ENCODE measurements at regions not wholly inside any gene's neighbourhood (a gene's known extent, or its start where the extent isn't known, plus 50 kb on each side); places are given as distances from the start of the nearest gene placed in this dataset.

GRCh38 chr3:106573605-106574004 lies 704.8 kb upstream of the CBLB start:
- TF ChIP-seq, protein P1, sequence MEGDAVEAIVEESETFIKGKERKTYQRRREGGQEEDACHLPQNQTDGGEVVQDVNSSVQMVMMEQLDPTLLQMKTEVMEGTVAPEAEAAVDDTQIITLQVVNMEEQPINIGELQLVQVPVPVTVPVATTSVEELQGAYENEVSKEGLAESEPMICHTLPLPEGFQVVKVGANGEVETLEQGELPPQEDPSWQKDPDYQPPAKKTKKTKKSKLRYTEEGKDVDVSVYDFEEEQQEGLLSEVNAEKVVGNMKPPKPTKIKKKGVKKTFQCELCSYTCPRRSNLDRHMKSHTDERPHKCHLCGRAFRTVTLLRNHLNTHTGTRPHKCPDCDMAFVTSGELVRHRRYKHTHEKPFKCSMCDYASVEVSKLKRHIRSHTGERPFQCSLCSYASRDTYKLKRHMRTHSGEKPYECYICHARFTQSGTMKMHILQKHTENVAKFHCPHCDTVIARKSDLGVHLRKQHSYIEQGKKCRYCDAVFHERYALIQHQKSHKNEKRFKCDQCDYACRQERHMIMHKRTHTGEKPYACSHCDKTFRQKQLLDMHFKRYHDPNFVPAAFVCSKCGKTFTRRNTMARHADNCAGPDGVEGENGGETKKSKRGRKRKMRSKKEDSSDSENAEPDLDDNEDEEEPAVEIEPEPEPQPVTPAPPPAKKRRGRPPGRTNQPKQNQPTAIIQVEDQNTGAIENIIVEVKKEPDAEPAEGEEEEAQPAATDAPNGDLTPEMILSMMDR (IDR thresholded peaks at IDR 0.05) = no peak
- no peak for TF ChIP-seq ZFX (IDR thresholded peaks at IDR 0.05; ENCODE audit: borderline replicate concordance)
- H3K27ac ChIP-seq = no peak overlapping the region

DNA sequence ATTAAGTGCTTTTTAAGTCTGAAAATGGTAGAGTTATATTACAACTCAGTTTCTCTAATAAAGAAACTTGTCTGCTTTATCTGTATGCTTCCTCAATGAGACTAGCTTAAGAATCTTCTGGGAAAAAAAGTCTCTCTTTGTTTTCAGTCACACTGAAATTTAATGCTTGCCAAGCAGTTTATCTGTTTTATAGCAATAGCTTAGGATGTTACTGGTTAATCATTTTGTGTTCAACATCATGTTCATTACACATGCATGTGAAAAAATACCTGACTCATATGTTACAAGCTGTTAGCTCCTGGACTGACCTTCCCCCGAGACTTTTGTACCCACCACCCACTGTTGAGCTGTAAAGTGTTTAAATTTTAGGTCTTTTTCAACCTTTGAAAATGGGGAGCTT lies 706.2 kb upstream of the CBLB start:
- no peak overlapping the region for H3K27ac ChIP-seq
- TF ChIP-seq, protein P1 (IDR thresholded peaks at IDR 0.05) = no peak
- no peak for TF ChIP-seq ZFX (IDR thresholded peaks at IDR 0.05; ENCODE audit: borderline replicate concordance)

DNA sequence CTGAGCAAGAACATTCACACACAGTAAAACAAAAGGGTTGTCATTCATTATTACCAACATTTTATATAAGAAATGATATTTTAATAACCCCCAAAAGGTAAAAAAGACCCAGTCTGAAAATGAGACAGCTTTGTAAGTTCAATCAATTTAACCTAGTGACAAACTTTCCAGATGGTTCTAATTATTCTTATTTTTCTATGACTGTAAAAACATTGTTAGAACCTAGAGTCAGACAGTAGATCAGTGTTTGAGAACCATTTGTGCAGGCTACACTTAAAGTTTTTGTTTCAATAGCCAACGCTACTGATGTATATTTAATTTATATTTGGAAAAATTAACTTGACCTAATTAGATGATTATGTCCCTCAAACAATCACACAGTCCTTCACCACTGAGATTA lies 708.4 kb upstream of the CBLB start:
- no peak for TF ChIP-seq ZFX (IDR thresholded peaks at IDR 0.05; ENCODE audit: borderline replicate concordance)
- TF ChIP-seq, protein P1 (IDR thresholded peaks at IDR 0.05) = no peak
- H3K27ac ChIP-seq = no peak overlapping the region

DNA sequence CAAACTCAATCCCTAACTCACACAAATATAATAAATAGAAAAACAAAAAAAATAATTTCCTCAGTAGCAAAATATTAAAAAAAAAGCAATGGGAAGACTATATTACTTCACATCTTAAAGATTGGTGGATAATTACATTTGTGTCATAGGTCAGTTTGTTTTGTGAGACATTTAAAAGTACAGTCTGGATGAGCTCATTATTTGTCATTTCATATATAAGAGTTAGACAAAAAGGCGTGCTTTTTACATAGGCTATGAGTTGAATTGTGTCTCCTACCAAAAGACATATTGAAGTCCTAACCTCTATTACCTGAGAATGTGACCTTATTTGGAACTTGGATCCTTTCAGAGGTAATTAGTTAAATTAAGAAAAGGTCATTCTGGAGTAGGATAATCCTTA lies 710.1 kb upstream of the CBLB start:
- no peak for TF ChIP-seq ZFX (IDR thresholded peaks at IDR 0.05; ENCODE audit: borderline replicate concordance)
- TF ChIP-seq, protein P1 (IDR thresholded peaks at IDR 0.05) = no peak

DNA sequence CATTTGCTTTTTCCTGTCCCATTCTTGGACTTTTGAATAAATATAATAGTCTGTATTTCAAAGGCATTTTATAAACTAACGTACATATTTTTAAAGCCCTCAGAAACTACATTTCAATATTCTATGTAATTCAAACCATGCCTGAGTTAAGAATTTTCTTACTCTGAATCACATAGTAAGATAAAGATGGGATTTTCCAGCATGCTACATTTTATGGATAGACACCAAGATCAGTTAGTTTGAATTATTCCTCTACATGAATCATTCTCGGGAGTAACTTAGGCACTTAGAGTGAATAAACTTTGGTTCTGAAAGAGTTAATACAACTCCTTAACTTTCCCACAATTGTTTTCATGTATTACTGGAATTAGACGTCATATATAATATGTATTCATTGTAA lies 713.3 kb upstream of the CBLB start:
- H3K27ac ChIP-seq = no peak overlapping the region

More for the DNA sequence above, 710.1 kb upstream of the CBLB start:
- H3K27ac ChIP-seq = no peak overlapping the region

DNA sequence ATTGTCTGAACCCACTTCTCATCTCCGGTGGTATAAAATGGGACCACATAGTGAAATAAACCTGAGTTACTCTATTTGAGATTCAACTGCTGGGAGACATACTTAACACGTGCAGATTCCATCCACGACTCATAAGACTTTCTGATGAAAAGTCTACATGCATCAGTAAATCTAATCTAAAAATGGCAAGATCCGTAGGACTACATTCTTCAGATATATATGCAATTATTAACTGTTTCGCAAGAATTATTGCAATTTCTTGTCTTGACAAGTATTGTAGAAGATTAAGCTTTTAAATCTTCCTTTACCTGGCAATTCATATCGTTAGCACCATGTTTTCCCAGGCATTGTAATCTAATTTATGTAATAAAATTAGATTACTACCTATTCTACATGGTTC lies 718.7 kb upstream of the CBLB start:
- H3K27ac ChIP-seq = no peak overlapping the region
- no peak for TF ChIP-seq ZFX (IDR thresholded peaks at IDR 0.05; ENCODE audit: borderline replicate concordance)
- TF ChIP-seq, protein P1 (IDR thresholded peaks at IDR 0.05) = no peak

More for the DNA sequence above, 713.3 kb upstream of the CBLB start:
- TF ChIP-seq ZFX (IDR thresholded peaks at IDR 0.05; ENCODE audit: borderline replicate concordance) = no peak
- TF ChIP-seq, protein P1 (IDR thresholded peaks at IDR 0.05) = no peak

- TF ChIP-seq, protein P1 (IDR thresholded peaks at IDR 0.05) = no peak
- no peak for TF ChIP-seq ZFX (IDR thresholded peaks at IDR 0.05; ENCODE audit: borderline replicate concordance)
- no peak overlapping the region for H3K27ac ChIP-seq
Measured at GRCh38 chr3:106588739-106589138, 719.9 kb upstream of the CBLB start.

All from 22Rv1 (cell line).